ENCODE measurements at regions not wholly inside any gene's neighbourhood (a gene's known extent, or its start where the extent isn't known, plus 50 kb on each side); places are given as distances from the start of the nearest gene placed in this dataset.

- no peaks in the 10 kb centered on the region for H3K9me3 ChIP-seq
- no peaks in the 10 kb centered on the region for H3K4me1 ChIP-seq
- H3K36me3 ChIP-seq, result no peaks in the 10 kb centered on the region
- WGBS, 2 donors, result 88 to 95% methylated on average over 2 of the region's 2 CpGs
- ATAC-seq (ENCODE audit: low FRiP score in 2 of 2), result no peak
- H3K4me3 ChIP-seq, result no peak overlapping the region
- DNase-seq, result no peak
- no peak for TF ChIP-seq CTCF (IDR thresholded peaks at IDR 0.05)
- no peak for TF ChIP-seq POLR2AphosphoS5 (IDR thresholded peaks at IDR 0.05)
- no peak for TF ChIP-seq EP300 (IDR thresholded peaks at IDR 0.05)
- TF ChIP-seq POLR2A (IDR thresholded peaks at IDR 0.05), result no peak
- no peaks in the 10 kb centered on the region for H3K27me3 ChIP-seq
- H3K27ac ChIP-seq, result no peak overlapping the region
Observed at GRCh38 chr5:106578736-106579135, 1092.0 kb downstream of the EFNA5 start.

GRCh38 chr5:106574820-106575219 is 1095.9 kb downstream of the EFNA5 start:
- ATAC-seq (ENCODE audit: low FRiP score in 2 of 2) (no peak), DNase-seq (no peak)
- Histone ChIP-seq H3K27me3 (no peaks in the 10 kb centered on the region), H3K36me3 (no peaks in the 10 kb centered on the region), H3K4me3 (no peak overlapping the region), H3K9me3 (no peaks in the 10 kb centered on the region), H3K27ac (no peak overlapping the region), H3K4me1 (no peaks in the 10 kb centered on the region)
- TF ChIP-seq EP300 (IDR thresholded peaks at IDR 0.05) (no peak), CTCF (IDR thresholded peaks at IDR 0.05) (no peak), POLR2A (IDR thresholded peaks at IDR 0.05) (no peak), POLR2AphosphoS5 (IDR thresholded peaks at IDR 0.05) (no peak)
- WGBS, 2 donors, result 93 to 94% methylated on average over 8 of the region's 8 CpGs

- H3K27me3 ChIP-seq, result no peaks in the 10 kb centered on the region
- no peak for TF ChIP-seq POLR2AphosphoS5 (IDR thresholded peaks at IDR 0.05)
- TF ChIP-seq POLR2A (IDR thresholded peaks at IDR 0.05), result no peak
- TF ChIP-seq EP300 (IDR thresholded peaks at IDR 0.05), result no peak
- TF ChIP-seq CTCF (IDR thresholded peaks at IDR 0.05), result no peak
- ATAC-seq (ENCODE audit: low FRiP score in 2 of 2), result no peak
- no peaks in the 10 kb centered on the region for H3K4me1 ChIP-seq
- H3K9me3 ChIP-seq, result no peaks in the 10 kb centered on the region
- no peak overlapping the region for H3K4me3 ChIP-seq
- no peaks in the 10 kb centered on the region for H3K36me3 ChIP-seq
- no peak for DNase-seq
- H3K27ac ChIP-seq, result no peak overlapping the region
- WGBS, 2 donors, result 91 to 93% methylated on average over 4 of the region's 4 CpGs
Observed at GRCh38 chr5:106566031-106566430, 1104.7 kb downstream of the EFNA5 start.

GRCh38 chr5:106545325-106545724 is 1125.4 kb downstream of the EFNA5 start:
- WGBS, 2 donors, result 80 to 85% methylated on average over 1 to 2 of the region's 2 CpGs
- H3K27ac ChIP-seq, result no peak overlapping the region
- no peak for DNase-seq
- no peaks in the 10 kb centered on the region for H3K4me1 ChIP-seq
- no peaks in the 10 kb centered on the region for H3K36me3 ChIP-seq
- TF ChIP-seq EP300 (IDR thresholded peaks at IDR 0.05), result no peak
- TF ChIP-seq POLR2A (IDR thresholded peaks at IDR 0.05), result no peak
- no peak for TF ChIP-seq CTCF (IDR thresholded peaks at IDR 0.05)
- TF ChIP-seq POLR2AphosphoS5 (IDR thresholded peaks at IDR 0.05), result no peak
- H3K9me3 ChIP-seq, result peaks cover 3 to 28% (median 12%) of the 10 kb centered on the region in 4 donors
- no peaks in the 10 kb centered on the region for H3K27me3 ChIP-seq
- no peak overlapping the region for H3K4me3 ChIP-seq
- peak in 1 of 2 donors; percentile 19 for ATAC-seq (ENCODE audit: low FRiP score in 2 of 2)

- no peaks in the 10 kb centered on the region for H3K36me3 ChIP-seq
- H3K27ac ChIP-seq, result no peak overlapping the region
- TF ChIP-seq POLR2AphosphoS5 (IDR thresholded peaks at IDR 0.05) (no peak), CTCF (IDR thresholded peaks at IDR 0.05) (no peak), EP300 (IDR thresholded peaks at IDR 0.05) (no peak), POLR2A (IDR thresholded peaks at IDR 0.05) (no peak)
- no peak for DNase-seq
- H3K4me1 ChIP-seq, result no peaks in the 10 kb centered on the region
- WGBS, 2 donors, result 64 to 66% methylated on average over 1 of the region's 1 CpG
- H3K9me3 ChIP-seq, result peaks cover 3 to 28% (median 12%) of the 10 kb centered on the region in 4 donors
- no peak overlapping the region for H3K4me3 ChIP-seq
- no peaks in the 10 kb centered on the region for H3K27me3 ChIP-seq
- ATAC-seq (ENCODE audit: low FRiP score in 2 of 2), result no peak
Observed at GRCh38 chr5:106543330-106543729, 1127.4 kb downstream of the EFNA5 start.
